ENCODE measurements at regions not wholly inside any gene's neighbourhood (a gene's known extent, or its start where the extent isn't known, plus 50 kb on each side); places are given as distances from the start of the nearest gene placed in this dataset.

DNA sequence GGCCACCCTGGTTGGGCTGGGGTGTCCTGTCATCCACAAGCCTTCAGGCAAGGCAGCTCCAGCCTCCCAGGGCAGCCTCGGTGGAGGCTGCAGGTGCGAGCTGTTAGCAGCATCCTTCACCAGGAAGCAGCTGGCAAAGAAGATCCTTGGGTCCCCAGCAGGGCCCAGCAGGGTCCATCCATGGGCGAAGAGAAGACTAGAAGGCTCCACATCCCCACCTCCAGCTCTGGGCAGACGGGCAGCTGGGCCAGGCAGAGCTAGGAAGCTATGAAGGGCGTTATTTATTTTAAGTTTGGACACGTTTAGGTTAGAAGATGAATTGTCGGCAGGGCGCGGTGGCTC, 348.5 kb downstream of the TCERG1L start:
- ATAC-seq (ENCODE audit: low FRiP score) (no peak), DNase-seq (ENCODE audit: low spot score) (no peak)
- TF ChIP-seq CTCF (IDR thresholded peaks at IDR 0.05): no peak

DNA sequence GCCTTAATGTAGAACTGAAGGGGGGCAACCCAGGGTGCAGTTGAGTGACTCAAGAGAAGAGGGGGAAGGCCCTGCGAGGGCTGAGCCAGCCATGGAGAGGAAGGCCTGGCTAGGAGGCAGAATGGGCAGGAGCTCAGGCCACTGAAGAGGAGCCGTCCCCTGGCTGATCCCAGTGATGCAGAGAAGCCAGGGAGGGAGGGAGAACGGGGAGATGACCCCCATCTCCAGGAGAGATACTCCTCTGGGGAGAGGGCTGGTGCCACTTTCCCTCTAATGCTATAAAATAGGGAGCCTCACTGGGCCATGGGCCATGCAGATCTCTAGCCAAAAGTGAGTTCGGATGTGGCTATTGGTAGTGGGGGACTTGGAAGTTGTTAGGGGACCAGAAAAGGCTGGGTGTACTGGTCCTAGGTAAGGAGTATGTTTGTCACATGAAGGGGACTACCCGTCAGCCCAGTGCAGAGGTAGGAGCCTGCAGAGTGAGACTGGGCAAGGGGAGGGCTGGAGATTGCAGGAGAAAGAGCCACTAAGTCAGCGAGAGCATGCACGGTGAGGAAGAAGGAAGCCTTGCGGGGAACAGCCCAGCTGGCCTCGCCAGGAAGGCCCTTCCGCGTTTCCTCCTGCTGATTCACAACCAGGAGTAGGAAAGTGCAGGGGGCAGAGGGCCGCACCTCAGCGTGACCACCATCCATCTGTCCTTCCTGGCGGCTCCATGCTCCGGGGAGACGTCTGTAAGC, 347.6 kb downstream of the TCERG1L start:
- ATAC-seq (ENCODE audit: low FRiP score) (no peak), DNase-seq (ENCODE audit: low spot score) (no peak)

GRCh38 chr10:130964771-130965170, 346.8 kb downstream of the TCERG1L start:
- no peak for ATAC-seq (ENCODE audit: low FRiP score)
- DNase-seq (ENCODE audit: low spot score): no peak
- TF ChIP-seq CTCF (IDR thresholded peaks at IDR 0.05): no peak

More for the DNA sequence above, 347.6 kb downstream of the TCERG1L start:
- no peak for TF ChIP-seq CTCF (IDR thresholded peaks at IDR 0.05)

GRCh38 chr10:130967161-130967560, 344.4 kb downstream of the TCERG1L start:
- no peak for ATAC-seq (ENCODE audit: low FRiP score)
- DNase-seq (ENCODE audit: low spot score): no peak
- TF ChIP-seq CTCF (IDR thresholded peaks at IDR 0.05): no peak

DNA sequence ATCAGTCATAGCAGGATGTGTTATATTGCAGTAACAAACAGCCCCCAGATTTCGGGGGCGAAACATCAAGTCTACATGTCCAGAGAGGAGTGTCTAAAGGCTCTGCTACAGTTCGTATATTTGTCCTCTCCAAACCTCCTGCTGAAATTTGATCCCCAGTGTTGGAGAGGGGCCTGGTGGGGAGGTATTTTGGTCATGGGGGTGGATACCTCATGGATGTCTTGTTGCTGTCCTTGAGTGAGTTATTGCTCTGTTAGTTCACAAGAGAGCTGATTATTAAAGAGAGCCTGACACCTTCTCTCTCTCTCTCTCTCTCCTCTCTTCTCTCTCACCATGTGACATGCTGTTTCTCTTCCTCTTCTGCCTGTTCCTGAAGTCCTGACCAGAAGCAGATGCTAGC, 343.7 kb downstream of the TCERG1L start:
- ATAC-seq (ENCODE audit: low FRiP score): no peak
- no peak for DNase-seq (ENCODE audit: low spot score)
- no peak for TF ChIP-seq CTCF (IDR thresholded peaks at IDR 0.05)

GRCh38 chr10:130968511-130968910, 343.0 kb downstream of the TCERG1L start:
- TF ChIP-seq CTCF (IDR thresholded peaks at IDR 0.05): no peak
- no peak for ATAC-seq (ENCODE audit: low FRiP score)
- no peak for DNase-seq (ENCODE audit: low spot score)

- DNase-seq (ENCODE audit: low spot score) (no peak), ATAC-seq (ENCODE audit: low FRiP score) (no peak)
- TF ChIP-seq CTCF (IDR thresholded peaks at IDR 0.05): no peak
Observed at GRCh38 chr10:130968964-130969363, 342.6 kb downstream of the TCERG1L start.
